ENCODE measurements at regions not wholly inside any gene's neighbourhood (a gene's known extent, or its start where the extent isn't known, plus 50 kb on each side); places are given as distances from the start of the nearest gene placed in this dataset.
"Not testable (repeated sequence)": the region's sequence is repeated elsewhere in the genome, so short reads cannot be mapped to it uniquely, and the experiment has no call there.

GRCh38 chr12:45490232-45490881, 239.1 kb upstream of the ARID2 start:
- in situ Hi-C loops (cut with MboI; ENCODE audit: low sequenced_read_pairs) = no loop called here

GRCh38 chr12:45494279-45494678, 235.2 kb upstream of the ARID2 start:
- in situ Hi-C loops (cut with MboI; ENCODE audit: low sequenced_read_pairs) = no loop called here

- in situ Hi-C loops (cut with MboI; ENCODE audit: low sequenced_read_pairs) = no loop called here
These were observed 230.9 kb upstream of the ARID2 start for GRCh38 chr12:45498645-45499044.

GRCh38 chr12:45502481-45503128, 226.9 kb upstream of the ARID2 start:
- in situ Hi-C loops (cut with MboI; ENCODE audit: low sequenced_read_pairs) = no loop called here

- in situ Hi-C loops (cut with MboI; ENCODE audit: low sequenced_read_pairs) = no loop called here
These were observed 225.6 kb upstream of the ARID2 start for GRCh38 chr12:45503899-45504298.

GRCh38 chr12:45504316-45505010, 225.0 kb upstream of the ARID2 start:
- in situ Hi-C loops (cut with MboI; ENCODE audit: low sequenced_read_pairs) = no loop called here

- in situ Hi-C loops (cut with MboI; ENCODE audit: low sequenced_read_pairs) = no loop called here
These were observed 220.3 kb upstream of the ARID2 start for GRCh38 chr12:45509187-45509586.

- in situ Hi-C loops (cut with MboI; ENCODE audit: low sequenced_read_pairs) = no loop called here
These were observed 219.9 kb upstream of the ARID2 start for GRCh38 chr12:45509621-45510020.

GRCh38 chr12:45517381-45517780, 212.1 kb upstream of the ARID2 start:
- in situ Hi-C loops (cut with MboI; ENCODE audit: low sequenced_read_pairs) = no loop called here

GRCh38 chr12:45518291-45519235, 210.9 kb upstream of the ARID2 start:
- in situ Hi-C loops (cut with MboI; ENCODE audit: low sequenced_read_pairs) = no loop called here

GRCh38 chr12:45522227-45522626, 207.3 kb upstream of the ARID2 start:
- in situ Hi-C loops (cut with MboI; ENCODE audit: low sequenced_read_pairs) = no loop called here

- in situ Hi-C loops (cut with MboI; ENCODE audit: low sequenced_read_pairs) = not testable (repeated sequence)
These were observed 202.7 kb upstream of the ARID2 start for GRCh38 chr12:45526823-45527222.

- in situ Hi-C loops (cut with MboI; ENCODE audit: low sequenced_read_pairs) = no loop called here
These were observed 197.4 kb upstream of the ARID2 start for GRCh38 chr12:45532113-45532512.

GRCh38 chr12:45535610-45536180, 193.8 kb upstream of the ARID2 start:
- in situ Hi-C loops (cut with MboI; ENCODE audit: low sequenced_read_pairs) = no loop called here

GRCh38 chr12:45536284-45536683, 193.2 kb upstream of the ARID2 start:
- in situ Hi-C loops (cut with MboI; ENCODE audit: low sequenced_read_pairs) = no loop called here

- in situ Hi-C loops (cut with MboI; ENCODE audit: low sequenced_read_pairs) = no loop called here
These were observed 188.7 kb upstream of the ARID2 start for GRCh38 chr12:45540661-45541341.

- in situ Hi-C loops (cut with MboI; ENCODE audit: low sequenced_read_pairs) = no loop called here
These were observed 185.6 kb upstream of the ARID2 start for GRCh38 chr12:45543887-45544286.

GRCh38 chr12:45546545-45546944, 183.0 kb upstream of the ARID2 start:
- in situ Hi-C loops (cut with MboI; ENCODE audit: low sequenced_read_pairs) = no loop called here

GRCh38 chr12:45547132-45547531, 182.4 kb upstream of the ARID2 start:
- in situ Hi-C loops (cut with MboI; ENCODE audit: low sequenced_read_pairs) = no loop called here

- in situ Hi-C loops (cut with MboI; ENCODE audit: low sequenced_read_pairs) = no loop called here
These were observed 181.7 kb upstream of the ARID2 start for GRCh38 chr12:45547822-45548221.

All from HL-60/S4 treated with phorbol 12-myristate 13-acetate at 8.2 ng/mL for 4 days and 3 days (cell line).